NCI-H1694 (cell line): ENCODE measurements at regions not wholly inside any gene's neighbourhood (a gene's known extent, or its start where the extent isn't known, plus 50 kb on each side); places are given as distances from the start of the nearest gene placed in this dataset.
A peak's percentile ranks its signal among the peaks of the same experiment; 100 is the strongest.

Experiments used
- DNase-seq: peaks from one replicate; lab custom pipeline; 2025; lab: John Stamatoyannopoulos, UW

GRCh38 chr6:90976341-90976740 lies 389.5 kb upstream of the MAP3K7 start:
- DNase-seq: no peak

- DNase-seq: no peak
These were observed 388.9 kb upstream of the MAP3K7 start for GRCh38 chr6:90975741-90976140.

GRCh38 chr6:90973188-90973587 lies 386.3 kb upstream of the MAP3K7 start:
- no peak for DNase-seq

GRCh38 chr6:90970672-90971071 lies 383.8 kb upstream of the MAP3K7 start:
- no peak for DNase-seq

GRCh38 chr6:90967471-90967870 lies 380.6 kb upstream of the MAP3K7 start:
- no peak for DNase-seq

GRCh38 chr6:90960324-90960723 lies 373.5 kb upstream of the MAP3K7 start:
- no peak for DNase-seq

GRCh38 chr6:90955246-90955645 lies 368.4 kb upstream of the MAP3K7 start:
- DNase-seq: no peak

GRCh38 chr6:90953405-90954161 lies 366.7 kb upstream of the MAP3K7 start:
- no peak for DNase-seq

GRCh38 chr6:90952176-90952575 lies 365.3 kb upstream of the MAP3K7 start:
- no peak for DNase-seq

- no peak for DNase-seq
These were observed 361.7 kb upstream of the MAP3K7 start for GRCh38 chr6:90948540-90948939.

- no peak for DNase-seq
These were observed 360.6 kb upstream of the MAP3K7 start for GRCh38 chr6:90947184-90948064.

- no peak for DNase-seq
These were observed 355.0 kb upstream of the MAP3K7 start for GRCh38 chr6:90941885-90942284.

GRCh38 chr6:90940812-90941481 lies 354.1 kb upstream of the MAP3K7 start:
- DNase-seq: peak; percentile 51

GRCh38 chr6:90939906-90940305 lies 353.0 kb upstream of the MAP3K7 start:
- DNase-seq: no peak

GRCh38 chr6:90938122-90938521 lies 351.2 kb upstream of the MAP3K7 start:
- DNase-seq: no peak

- DNase-seq: no peak
These were observed 349.4 kb upstream of the MAP3K7 start for GRCh38 chr6:90936286-90936685.

- no peak for DNase-seq
These were observed 348.1 kb upstream of the MAP3K7 start for GRCh38 chr6:90934966-90935365.

- no peak for DNase-seq
These were observed 347.2 kb upstream of the MAP3K7 start for GRCh38 chr6:90934081-90934480.

GRCh38 chr6:90932351-90932750 lies 345.5 kb upstream of the MAP3K7 start:
- DNase-seq: no peak

GRCh38 chr6:90928051-90928450 lies 341.2 kb upstream of the MAP3K7 start:
- DNase-seq: no peak

- DNase-seq: no peak
These were observed 338.9 kb upstream of the MAP3K7 start for GRCh38 chr6:90925726-90926125.

- DNase-seq: no peak
These were observed 335.5 kb upstream of the MAP3K7 start for GRCh38 chr6:90922325-90922724.

- DNase-seq: no peak
These were observed 331.5 kb upstream of the MAP3K7 start for GRCh38 chr6:90918361-90918760.
